Mucosa of descending colon (tissue), 3 donors: ENCODE measurements at regions not wholly inside any gene's neighbourhood (a gene's known extent, or its start where the extent isn't known, plus 50 kb on each side); places are given as distances from the start of the nearest gene placed in this dataset.

Experiments
- ATAC-seq: fragments of 200-7000 bp; cut with Tn5 transposase; one replicate; pipeline ENCODE4 v1.9.1; 2020; ENCODE audit warnings: mild to moderate bottlenecking, moderate library complexity
- DNase-seq, 3 donors: peaks; one replicate each; pipeline ENCODE4 v3.0.0-alpha.2; 2020
- H3K36me3 ChIP-seq: fragments of 200-600 bp; one replicate; pipeline ENCODE4 v1.8.0; 2021; ENCODE audit warnings: low read depth, mild to moderate bottlenecking
- H3K4me1 ChIP-seq: fragments of 200-600 bp; one replicate; pipeline ENCODE4 v1.8.0; 2021; ENCODE audit warnings: low read depth, mild to moderate bottlenecking
- H3K4me3 ChIP-seq: fragments of 200-600 bp; one replicate; pipeline ENCODE4 v1.8.0; 2021; ENCODE audit warnings: mild to moderate bottlenecking
- H3K9me3 ChIP-seq: fragments of 200-600 bp; one replicate; pipeline ENCODE4 v1.8.0; 2021; ENCODE audit warnings: mild to moderate bottlenecking
- CTCF ChIP-seq: fragments of 200-600 bp; IDR thresholded peaks from one replicate; pipeline ENCODE4 v1.8.0; 2022; ENCODE audit warnings: antibody characterized with exemption, mild to moderate bottlenecking
- intact Hi-C, 2 donors: fragments of 100-400 bp; cut with DNase I in 1 of 2; cut with micrococcal nuclease in 1 of 2; formaldehyde crosslinking; loops; one replicate each; pipeline versions ENCODE4 v1.11.0 to v1.11.1; 2022; cut with DNase I, micrococcal nuclease
- donor health status: DM: no; HTN: no; CAD: no; lungs with moderate emphysema.
- donor health status: DM: no; HTN: no; CAD: no.
- donor health status: DM: no; HTN: yes; CAD: no.

GRCh38 chr4:65911720-65912119 lies 241.4 kb upstream of the EPHA5 start:
- intact Hi-C loops: no loop called here
- no peaks in the 10 kb centered on the region for H3K4me1 ChIP-seq
- TF ChIP-seq CTCF: no peak
- H3K9me3 ChIP-seq: no peaks in the 10 kb centered on the region
- H3K4me3 ChIP-seq: no peak overlapping the region
- H3K36me3 ChIP-seq: no peaks in the 10 kb centered on the region
- no peak for ATAC-seq
- no peak for DNase-seq

- Histone ChIP-seq H3K36me3 (no peaks in the 10 kb centered on the region), H3K9me3 (no peaks in the 10 kb centered on the region), H3K4me3 (no peak overlapping the region), H3K4me1 (no peaks in the 10 kb centered on the region)
- intact Hi-C loops: no loop called here
- TF ChIP-seq CTCF: no peak
- DNase-seq: no peak
- no peak for ATAC-seq
Observed at GRCh38 chr4:65893957-65894755, 223.9 kb upstream of the EPHA5 start.

- intact Hi-C loops: no loop called here
- Histone ChIP-seq H3K4me3 (no peak overlapping the region), H3K9me3 (no peaks in the 10 kb centered on the region), H3K36me3 (no peaks in the 10 kb centered on the region), H3K4me1 (no peaks in the 10 kb centered on the region)
- ATAC-seq (no peak), DNase-seq (no peak)
- TF ChIP-seq CTCF: no peak
Observed at GRCh38 chr4:65893271-65893670, 223.0 kb upstream of the EPHA5 start.

- intact Hi-C loops: no loop called here
- no peak for TF ChIP-seq CTCF
- Histone ChIP-seq H3K4me1 (no peaks in the 10 kb centered on the region), H3K4me3 (no peak overlapping the region), H3K36me3 (no peaks in the 10 kb centered on the region), H3K9me3 (no peaks in the 10 kb centered on the region)
- ATAC-seq: no peak
- DNase-seq: no peak
Observed at GRCh38 chr4:65880594-65880993, 210.3 kb upstream of the EPHA5 start.

- intact Hi-C loops: no loop called here
- H3K4me3 ChIP-seq: no peak overlapping the region
- H3K9me3 ChIP-seq: no peaks in the 10 kb centered on the region
- H3K36me3 ChIP-seq: no peaks in the 10 kb centered on the region
- no peaks in the 10 kb centered on the region for H3K4me1 ChIP-seq
- no peak for DNase-seq
- no peak for TF ChIP-seq CTCF
- no peak for ATAC-seq
Observed at GRCh38 chr4:65868096-65868824, 198.0 kb upstream of the EPHA5 start.
